Endodermal cell (in vitro differentiated cells): ENCODE measurements at regions not wholly inside any gene's neighbourhood (a gene's known extent, or its start where the extent isn't known, plus 50 kb on each side); places are given as distances from the start of the nearest gene placed in this dataset.

Experiments
- DNase-seq: peaks from one replicate; pipeline ENCODE4 v3.0.0-alpha.2; 2017
- H3K27ac ChIP-seq: 2 replicates; pipeline ENCODE4 v1.5.1; 2013; ENCODE audit warnings: mild to moderate bottlenecking, low read depth, low read length, moderate library complexity
- H3K27me3 ChIP-seq: 2 replicates; pipeline ENCODE4 v1.6.1; 2013; ENCODE audit warnings: mild to moderate bottlenecking, low read length, moderate library complexity; ENCODE audit not compliant: insufficient read depth, control insufficient read depth, poor library complexity, severe bottlenecking
- H3K36me3 ChIP-seq: 2 replicates; pipeline ENCODE4 v1.7.0; 2013; ENCODE audit warnings: mild to moderate bottlenecking, low read length, moderate library complexity; ENCODE audit not compliant: control insufficient read depth, insufficient read depth
- H3K4me1 ChIP-seq: one replicate; pipeline ENCODE4 v1.7.0; 2013; ENCODE audit warnings: low read length; ENCODE audit not compliant: control insufficient read depth, insufficient read depth
- H3K4me3 ChIP-seq: 2 replicates; pipeline ENCODE4 v1.5.1; 2013; ENCODE audit warnings: mild to moderate bottlenecking, low read length, moderate library complexity
- H3K9ac ChIP-seq: 2 replicates; pipeline ENCODE4 v1.6.1; 2013; ENCODE audit warnings: mild to moderate bottlenecking, low read length, moderate library complexity; ENCODE audit not compliant: poor library complexity, severe bottlenecking; ENCODE audit errors: extremely low read depth
- H3K9me3 ChIP-seq: 2 replicates; pipeline ENCODE4 v1.6.1; 2013; ENCODE audit warnings: mild to moderate bottlenecking, low read length, moderate library complexity; ENCODE audit not compliant: control insufficient read depth
- H3K27ac Mint-ChIP-seq: 2 replicates; pipeline ENCODE4 v1.8.0; 2020; ENCODE audit warnings: mixed read lengths
- H3K27me3 Mint-ChIP-seq: 2 replicates; pipeline ENCODE4 v1.8.0; 2021; ENCODE audit warnings: mild to moderate bottlenecking, mixed read lengths; ENCODE audit not compliant: insufficient read depth
- H3K36me3 Mint-ChIP-seq: 2 replicates; pipeline ENCODE4 v1.8.0; 2020; ENCODE audit warnings: low read depth, mixed read lengths
- H3K4me1 Mint-ChIP-seq: 2 replicates; pipeline ENCODE4 v1.8.0; 2020; ENCODE audit warnings: mixed read lengths
- H3K4me3 Mint-ChIP-seq: 2 replicates; pipeline ENCODE4 v1.8.0; 2020; ENCODE audit warnings: mild to moderate bottlenecking, moderate library complexity, mixed read lengths
- H3K9me3 Mint-ChIP-seq: 2 replicates; pipeline ENCODE4 v1.8.0; 2020; ENCODE audit warnings: mild to moderate bottlenecking, mixed read lengths
- CTCF ChIP-seq: fragments of 200-600 bp; sonication (generic); conservative IDR thresholded peaks from 2 replicates; pipeline ENCODE4 v1.5.0; 2021; ENCODE audit warnings: antibody characterized with exemption, mild to moderate bottlenecking
- WGBS, 2 experiments: methylation state at CpG; one replicate each; pipeline versions ENCODE4 v1.1.5 to v1.1.7; 2013; ENCODE audit warnings: missing lambda C conversion rate in 2 of 2, mixed read lengths in 1 of 2; ENCODE audit not compliant: insufficient coverage in 1 of 2, insufficient read length in 1 of 2; 5-methylcytosine and 5-hydroxymethylcytosine counted together

DNA sequence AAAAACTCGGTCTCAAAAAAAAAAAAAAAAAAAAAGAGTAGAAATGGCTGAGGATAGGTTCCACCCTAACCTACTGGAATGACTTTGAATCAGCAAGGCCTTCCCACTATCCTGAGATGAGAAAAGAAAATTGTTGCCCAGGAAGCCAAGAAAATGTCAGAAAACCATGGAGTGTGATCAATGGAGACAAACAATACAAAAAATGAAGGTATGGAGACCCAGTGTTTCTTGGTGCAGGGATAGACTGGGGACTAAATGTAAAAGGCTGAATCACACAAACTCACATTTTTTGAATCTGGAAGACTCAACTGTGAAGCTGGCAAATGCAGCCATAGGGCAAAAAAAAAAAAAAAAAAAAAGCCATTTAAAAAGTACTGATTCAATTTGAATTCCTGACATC lies 364.3 kb upstream of the ANKRD30A start:
- no peaks in the 10 kb centered on the region for H3K36me3 ChIP-seq
- Mint-ChIP-seq H3K27me3 (no peaks in the 10 kb centered on the region), H3K36me3 (no peaks in the 10 kb centered on the region), H3K4me3 (no peak overlapping the region), H3K4me1 (no peaks in the 10 kb centered on the region), H3K27ac (no peak overlapping the region), H3K9me3 (no peaks in the 10 kb centered on the region)
- no peaks in the 10 kb centered on the region for H3K4me1 ChIP-seq
- no peaks in the 10 kb centered on the region for H3K27me3 ChIP-seq
- H3K4me3 ChIP-seq = no peak overlapping the region
- no peak overlapping the region for H3K9ac ChIP-seq
- 100% methylated on average over 1 of the region's 1 CpG; no CpG with 5 or more reads in 1 of the 2 experiments for WGBS, 2 experiments
- DNase-seq = no peak
- no peak overlapping the region for H3K27ac ChIP-seq
- no peaks in the 10 kb centered on the region for H3K9me3 ChIP-seq
- TF ChIP-seq CTCF = no peak

GRCh38 chr10:36759141-36759805 lies 366.1 kb upstream of the ANKRD30A start:
- H3K9me3 ChIP-seq = no peaks in the 10 kb centered on the region
- H3K9ac ChIP-seq = no peak overlapping the region
- Mint-ChIP-seq H3K4me3 (no peak overlapping the region), H3K4me1 (no peaks in the 10 kb centered on the region), H3K27me3 (no peaks in the 10 kb centered on the region), H3K27ac (no peak overlapping the region), H3K9me3 (no peaks in the 10 kb centered on the region), H3K36me3 (no peaks in the 10 kb centered on the region)
- no peak overlapping the region for H3K27ac ChIP-seq
- TF ChIP-seq CTCF = no peak
- WGBS, 2 experiments = 88 to 93% methylated on average over 2 to 3 of the region's 3 CpGs
- no peak for DNase-seq
- no peaks in the 10 kb centered on the region for H3K36me3 ChIP-seq
- no peaks in the 10 kb centered on the region for H3K4me1 ChIP-seq
- no peaks in the 10 kb centered on the region for H3K27me3 ChIP-seq
- H3K4me3 ChIP-seq = no peak overlapping the region

- WGBS, 2 experiments = 94% methylated on average over 6 to 19 of the region's 19 CpGs
- H3K27me3 Mint-ChIP-seq = no peaks in the 10 kb centered on the region
- H3K27ac Mint-ChIP-seq = no peak overlapping the region
- H3K36me3 Mint-ChIP-seq = no peaks in the 10 kb centered on the region
- H3K36me3 ChIP-seq = no peaks in the 10 kb centered on the region
- H3K4me1 ChIP-seq = no peaks in the 10 kb centered on the region
- H3K9ac ChIP-seq = no peak overlapping the region
- no peak for DNase-seq
- H3K4me3 Mint-ChIP-seq = no peak overlapping the region
- TF ChIP-seq CTCF = no peak
- H3K9me3 ChIP-seq = peaks cover 14% of the 10 kb centered on the region
- H3K27ac ChIP-seq = no peak overlapping the region
- H3K9me3 Mint-ChIP-seq = peaks cover 32% of the 10 kb centered on the region
- no peak overlapping the region for H3K4me3 ChIP-seq
- no peaks in the 10 kb centered on the region for H3K4me1 Mint-ChIP-seq
- H3K27me3 ChIP-seq = no peaks in the 10 kb centered on the region
These were observed 377.1 kb upstream of the ANKRD30A start for GRCh38 chr10:36748128-36748871.
